Chondrocyte (in vitro differentiated cells): ENCODE measurements at regions not wholly inside any gene's neighbourhood (a gene's known extent, or its start where the extent isn't known, plus 50 kb on each side); places are given as distances from the start of the nearest gene placed in this dataset.

Experiments used
- DNase-seq: peaks from one replicate; pipeline ENCODE4 v3.0.0; 2021; ENCODE audit warnings: mixed read lengths, low spot score
- H3K27ac Mint-ChIP-seq: one replicate; pipeline ENCODE4 v1.8.0; 2021; ENCODE audit warnings: mild to moderate bottlenecking, moderate library complexity, mixed read lengths; ENCODE audit not compliant: unreplicated experiment
- H3K27me3 Mint-ChIP-seq: 2 replicates; pipeline ENCODE4 v1.8.0; 2021; ENCODE audit warnings: low read depth, mixed read lengths
- H3K36me3 Mint-ChIP-seq: 2 replicates; pipeline ENCODE4 v1.8.0; 2021; ENCODE audit warnings: low read depth, mixed read lengths
- H3K4me1 Mint-ChIP-seq: 2 replicates; pipeline ENCODE4 v1.8.0; 2021; ENCODE audit warnings: low read depth, mild to moderate bottlenecking, mixed read lengths
- H3K4me3 Mint-ChIP-seq: one replicate; pipeline ENCODE4 v1.8.0; 2021; ENCODE audit warnings: mild to moderate bottlenecking, moderate library complexity, mixed read lengths; ENCODE audit not compliant: unreplicated experiment
- H3K9me3 Mint-ChIP-seq: 2 replicates; pipeline ENCODE4 v1.8.0; 2021; ENCODE audit warnings: low read depth, mixed read lengths
- TF ChIP-seq, protein P1 (sequence below): fragments of 200-600 bp; sonication (generic); IDR thresholded peaks from 2 replicates; pipeline ENCODE4 v1.5.0; 2021; ENCODE audit warnings: antibody characterized with exemption, mild to moderate bottlenecking, moderate library complexity

DNA sequence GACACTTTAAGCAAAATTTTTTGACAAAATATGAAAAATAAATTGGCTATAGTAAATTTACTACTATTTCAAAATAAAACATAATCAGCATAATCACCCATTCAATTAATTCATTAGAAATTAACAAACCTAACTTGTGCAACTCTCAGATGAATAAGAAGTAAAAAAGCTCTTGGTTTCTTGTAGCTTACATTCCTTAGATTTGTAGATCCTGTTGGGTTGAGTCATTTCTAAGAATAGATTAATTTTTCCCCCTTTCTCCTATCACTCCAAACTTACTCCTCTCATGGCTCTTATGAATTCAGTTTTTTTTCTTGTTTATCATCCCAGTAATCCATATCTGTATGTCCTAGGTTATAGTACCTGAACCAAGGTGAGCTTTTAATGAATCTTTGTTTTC, 230.9 kb upstream of the LRIG3 start:
- Mint-ChIP-seq H3K36me3 (peaks cover 13% of the 10 kb centered on the region), H3K4me1 (peaks cover 24% of the 10 kb centered on the region), H3K9me3 (peaks cover 36% of the 10 kb centered on the region), H3K4me3 (no peak overlapping the region), H3K27me3 (no peaks in the 10 kb centered on the region), H3K27ac (peak overlapping the region; percentile 77)
- TF ChIP-seq, protein P1, sequence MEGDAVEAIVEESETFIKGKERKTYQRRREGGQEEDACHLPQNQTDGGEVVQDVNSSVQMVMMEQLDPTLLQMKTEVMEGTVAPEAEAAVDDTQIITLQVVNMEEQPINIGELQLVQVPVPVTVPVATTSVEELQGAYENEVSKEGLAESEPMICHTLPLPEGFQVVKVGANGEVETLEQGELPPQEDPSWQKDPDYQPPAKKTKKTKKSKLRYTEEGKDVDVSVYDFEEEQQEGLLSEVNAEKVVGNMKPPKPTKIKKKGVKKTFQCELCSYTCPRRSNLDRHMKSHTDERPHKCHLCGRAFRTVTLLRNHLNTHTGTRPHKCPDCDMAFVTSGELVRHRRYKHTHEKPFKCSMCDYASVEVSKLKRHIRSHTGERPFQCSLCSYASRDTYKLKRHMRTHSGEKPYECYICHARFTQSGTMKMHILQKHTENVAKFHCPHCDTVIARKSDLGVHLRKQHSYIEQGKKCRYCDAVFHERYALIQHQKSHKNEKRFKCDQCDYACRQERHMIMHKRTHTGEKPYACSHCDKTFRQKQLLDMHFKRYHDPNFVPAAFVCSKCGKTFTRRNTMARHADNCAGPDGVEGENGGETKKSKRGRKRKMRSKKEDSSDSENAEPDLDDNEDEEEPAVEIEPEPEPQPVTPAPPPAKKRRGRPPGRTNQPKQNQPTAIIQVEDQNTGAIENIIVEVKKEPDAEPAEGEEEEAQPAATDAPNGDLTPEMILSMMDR: no peak
- DNase-seq: no peak

- no peak for DNase-seq
- peaks cover 24% of the 10 kb centered on the region for H3K4me1 Mint-ChIP-seq
- TF ChIP-seq, protein P1: peak; percentile 100
- H3K27ac Mint-ChIP-seq: no peak overlapping the region
- H3K36me3 Mint-ChIP-seq: peaks cover 10% of the 10 kb centered on the region
- no peak overlapping the region for H3K4me3 Mint-ChIP-seq
- no peaks in the 10 kb centered on the region for H3K27me3 Mint-ChIP-seq
- peaks cover 31% of the 10 kb centered on the region for H3K9me3 Mint-ChIP-seq
These were observed 229.8 kb upstream of the LRIG3 start for GRCh38 chr12:59149995-59150642.

GRCh38 chr12:59147791-59148190, 227.5 kb upstream of the LRIG3 start:
- Mint-ChIP-seq H3K9me3 (peaks cover 13% of the 10 kb centered on the region), H3K27me3 (no peaks in the 10 kb centered on the region), H3K27ac (no peak overlapping the region), H3K4me1 (peaks cover 29% of the 10 kb centered on the region), H3K36me3 (peaks cover 5% of the 10 kb centered on the region), H3K4me3 (no peak overlapping the region)
- DNase-seq: no peak
- TF ChIP-seq, protein P1: no peak

- TF ChIP-seq, protein P1: no peak
- Mint-ChIP-seq H3K4me3 (no peak overlapping the region), H3K27me3 (no peaks in the 10 kb centered on the region), H3K9me3 (no peaks in the 10 kb centered on the region), H3K27ac (no peak overlapping the region), H3K36me3 (no peaks in the 10 kb centered on the region), H3K4me1 (peaks cover 8% of the 10 kb centered on the region)
- no peak for DNase-seq
These were observed 222.0 kb upstream of the LRIG3 start for GRCh38 chr12:59142183-59142790.

DNA sequence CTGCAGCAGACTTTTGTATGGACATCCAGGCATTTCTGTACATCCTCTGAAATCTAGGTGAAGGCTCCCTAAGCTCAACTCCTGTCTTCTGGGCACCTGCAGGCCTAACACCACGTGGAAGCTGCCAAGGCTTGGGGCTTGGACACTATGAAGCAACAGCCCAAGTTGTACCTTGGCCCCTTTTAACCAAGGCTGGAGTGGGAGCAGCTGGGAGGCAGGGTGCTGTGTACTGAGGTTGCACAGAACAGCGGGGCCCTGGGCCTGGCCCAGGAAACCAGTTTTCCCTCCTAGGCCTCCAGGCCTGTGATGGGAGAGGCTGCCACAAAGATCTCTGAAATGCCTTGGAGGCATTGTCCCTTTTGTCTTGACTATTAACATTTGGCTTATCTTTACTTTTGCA, 214.4 kb upstream of the LRIG3 start:
- Mint-ChIP-seq H3K4me3 (no peak overlapping the region), H3K36me3 (no peaks in the 10 kb centered on the region), H3K9me3 (no peaks in the 10 kb centered on the region), H3K27me3 (no peaks in the 10 kb centered on the region), H3K27ac (no peak overlapping the region), H3K4me1 (peaks cover 31% of the 10 kb centered on the region)
- DNase-seq: no peak
- TF ChIP-seq, protein P1: no peak
